ENCODE measurements at regions not wholly inside any gene's neighbourhood (a gene's known extent, or its start where the extent isn't known, plus 50 kb on each side); places are given as distances from the start of the nearest gene placed in this dataset.
"Not testable (repeated sequence)": the region's sequence is repeated elsewhere in the genome, so short reads cannot be mapped to it uniquely, and the experiment has no call there.

GRCh38 chr20:51945177-51945576 is 142.9 kb upstream of the SALL4 start:
- Histone ChIP-seq H3K4me1 (ENCODE audit: control insufficient read depth, insufficient read depth, low read length) (no peaks in the 10 kb centered on the region), H3K9me3 (ENCODE audit: control insufficient read depth, low read length) (no peaks in the 10 kb centered on the region), H3K4me3 (ENCODE audit: low read length) (no peak overlapping the region), H3K27me3 (ENCODE audit: control insufficient read depth, insufficient read depth, low read length) (no peaks in the 10 kb centered on the region), H3K9ac (ENCODE audit: low read length) (no peak overlapping the region), H3K36me3 (ENCODE audit: control insufficient read depth, insufficient read depth, low read length) (no peaks in the 10 kb centered on the region)

DNA sequence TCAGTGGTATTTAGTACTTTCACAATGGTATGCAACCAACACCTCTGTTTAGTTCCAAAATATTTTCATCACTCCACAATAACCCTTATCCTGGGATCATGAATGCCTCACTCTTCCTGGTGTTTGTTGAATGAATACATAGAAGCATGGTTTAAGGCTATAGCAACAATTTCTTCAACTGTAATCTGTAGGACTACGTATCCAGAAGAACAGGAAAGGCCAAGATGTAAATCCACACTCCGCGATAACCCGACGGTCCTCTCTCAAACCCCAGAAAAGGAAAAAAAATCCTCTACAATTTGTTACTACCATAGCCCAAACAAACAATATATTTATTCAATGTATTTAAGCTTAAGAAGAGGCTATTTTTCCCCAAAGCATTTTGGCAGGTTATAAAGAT is 141.4 kb upstream of the SALL4 start:
- no peak overlapping the region for H3K4me3 ChIP-seq (ENCODE audit: low read length)
- no peaks in the 10 kb centered on the region for H3K27me3 ChIP-seq (ENCODE audit: control insufficient read depth, insufficient read depth, low read length)
- H3K9ac ChIP-seq (ENCODE audit: low read length), result no peak overlapping the region
- no peaks in the 10 kb centered on the region for H3K4me1 ChIP-seq (ENCODE audit: control insufficient read depth, insufficient read depth, low read length)
- no peaks in the 10 kb centered on the region for H3K36me3 ChIP-seq (ENCODE audit: control insufficient read depth, insufficient read depth, low read length)
- no peaks in the 10 kb centered on the region for H3K9me3 ChIP-seq (ENCODE audit: control insufficient read depth, low read length)

GRCh38 chr20:51943326-51943725 is 141.0 kb upstream of the SALL4 start:
- H3K9ac ChIP-seq (ENCODE audit: low read length); H3K36me3 ChIP-seq (ENCODE audit: control insufficient read depth, insufficient read depth, low read length); H3K9me3 ChIP-seq (ENCODE audit: control insufficient read depth, low read length); H3K4me1 ChIP-seq (ENCODE audit: control insufficient read depth, insufficient read depth, low read length); H3K27me3 ChIP-seq (ENCODE audit: control insufficient read depth, insufficient read depth, low read length); H3K4me3 ChIP-seq (ENCODE audit: low read length): not testable (repeated sequence)

DNA sequence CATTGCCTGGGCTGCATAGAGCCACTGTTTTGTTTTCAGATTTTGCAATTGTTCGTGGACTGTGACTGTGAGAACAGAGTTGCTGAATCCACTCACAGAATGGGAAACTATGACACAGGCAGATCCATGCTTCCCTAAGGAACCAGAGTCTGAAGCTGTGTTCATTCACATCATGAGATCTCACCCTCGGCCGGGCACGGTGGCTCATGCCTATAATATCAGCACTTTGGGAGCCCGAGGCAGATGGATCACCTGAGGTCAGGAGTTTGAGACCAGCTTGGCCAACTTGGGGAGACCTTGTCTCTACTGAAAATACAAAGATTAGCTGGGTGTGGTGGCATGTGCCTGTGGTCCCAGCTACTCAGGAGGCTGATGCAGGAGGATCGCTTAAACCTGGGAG is 139.2 kb upstream of the SALL4 start:
- H3K36me3 ChIP-seq (ENCODE audit: control insufficient read depth, insufficient read depth, low read length), result no peaks in the 10 kb centered on the region
- H3K4me1 ChIP-seq (ENCODE audit: control insufficient read depth, insufficient read depth, low read length), result no peaks in the 10 kb centered on the region
- no peak overlapping the region for H3K4me3 ChIP-seq (ENCODE audit: low read length)
- H3K9me3 ChIP-seq (ENCODE audit: control insufficient read depth, low read length), result no peaks in the 10 kb centered on the region
- H3K9ac ChIP-seq (ENCODE audit: low read length), result no peak overlapping the region
- no peaks in the 10 kb centered on the region for H3K27me3 ChIP-seq (ENCODE audit: control insufficient read depth, insufficient read depth, low read length)

DNA sequence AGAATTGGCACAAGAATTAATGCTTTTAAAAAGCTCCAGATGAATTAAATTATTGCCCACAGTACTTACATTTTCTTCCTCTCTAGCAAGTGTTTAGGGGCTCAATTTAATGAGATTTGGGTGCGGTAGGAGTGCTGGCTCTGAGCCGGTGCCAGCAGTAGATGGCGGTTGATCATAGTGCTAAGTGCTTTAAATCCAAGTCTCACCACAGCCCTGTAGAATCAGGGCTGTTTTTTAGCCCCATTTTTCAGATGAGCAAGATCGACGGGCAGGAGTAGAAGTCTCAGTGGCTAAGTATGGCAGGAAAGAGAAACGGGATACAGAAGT is 136.9 kb upstream of the SALL4 start:
- no peaks in the 10 kb centered on the region for H3K36me3 ChIP-seq (ENCODE audit: control insufficient read depth, insufficient read depth, low read length)

GRCh38 chr20:51938559-51939258 is 136.4 kb upstream of the SALL4 start:
- H3K27me3 ChIP-seq (ENCODE audit: control insufficient read depth, insufficient read depth, low read length), result no peaks in the 10 kb centered on the region
- H3K9ac ChIP-seq (ENCODE audit: low read length), result no peak overlapping the region
- H3K9me3 ChIP-seq (ENCODE audit: control insufficient read depth, low read length), result no peaks in the 10 kb centered on the region
- H3K4me3 ChIP-seq (ENCODE audit: low read length), result no peak overlapping the region
- no peaks in the 10 kb centered on the region for H3K4me1 ChIP-seq (ENCODE audit: control insufficient read depth, insufficient read depth, low read length)
- H3K36me3 ChIP-seq (ENCODE audit: control insufficient read depth, insufficient read depth, low read length), result no peaks in the 10 kb centered on the region

More for the DNA sequence above, 136.9 kb upstream of the SALL4 start:
- no peak overlapping the region for H3K4me3 ChIP-seq (ENCODE audit: low read length)
- H3K4me1 ChIP-seq (ENCODE audit: control insufficient read depth, insufficient read depth, low read length), result no peaks in the 10 kb centered on the region
- no peaks in the 10 kb centered on the region for H3K27me3 ChIP-seq (ENCODE audit: control insufficient read depth, insufficient read depth, low read length)
- H3K9me3 ChIP-seq (ENCODE audit: control insufficient read depth, low read length), result no peaks in the 10 kb centered on the region
- H3K9ac ChIP-seq (ENCODE audit: low read length), result no peak overlapping the region

DNA sequence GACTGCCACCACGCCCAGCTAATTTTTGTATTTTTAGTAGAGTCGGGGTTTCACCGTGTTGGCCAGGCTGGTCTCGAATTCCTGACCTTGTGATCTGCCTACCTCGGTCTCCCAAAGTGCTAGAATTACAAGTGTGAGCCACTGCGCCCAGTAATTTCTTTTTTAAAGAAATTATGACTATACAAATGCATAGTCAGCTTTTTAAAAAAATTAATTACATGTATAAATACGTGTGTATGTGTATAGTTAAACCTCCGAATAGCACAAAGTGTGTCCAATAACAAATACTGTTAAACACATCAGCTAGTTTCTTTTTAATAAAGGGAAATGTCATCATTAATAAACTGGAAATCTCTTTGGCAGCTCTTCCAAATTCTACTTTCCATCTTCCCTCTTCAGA is 135.5 kb upstream of the SALL4 start:
- no peak overlapping the region for H3K4me3 ChIP-seq (ENCODE audit: low read length)
- no peaks in the 10 kb centered on the region for H3K36me3 ChIP-seq (ENCODE audit: control insufficient read depth, insufficient read depth, low read length)
- H3K9me3 ChIP-seq (ENCODE audit: control insufficient read depth, low read length), result no peaks in the 10 kb centered on the region

DNA sequence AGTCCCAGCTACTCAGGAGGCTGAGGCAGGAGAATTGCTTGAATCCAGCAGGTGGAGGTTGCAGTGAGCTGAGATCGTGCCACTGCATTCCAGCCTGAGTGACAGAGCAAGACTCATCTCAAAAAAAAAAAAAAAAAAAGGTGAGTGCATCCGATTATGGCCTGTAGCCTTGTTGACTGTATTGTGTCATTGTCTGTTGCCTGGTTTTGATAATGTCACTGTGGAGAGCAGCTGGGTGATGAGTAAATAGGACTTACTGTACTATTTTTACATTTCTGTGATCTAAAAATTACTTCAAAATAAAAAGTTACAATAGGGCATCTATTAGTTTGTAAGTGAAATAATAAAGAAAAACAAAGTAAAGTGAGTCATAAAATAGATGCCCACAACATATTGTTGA is 134.1 kb upstream of the SALL4 start:
- no peak overlapping the region for H3K4me3 ChIP-seq (ENCODE audit: low read length)
- no peak overlapping the region for H3K9ac ChIP-seq (ENCODE audit: low read length)
- H3K4me1 ChIP-seq (ENCODE audit: control insufficient read depth, insufficient read depth, low read length), result no peaks in the 10 kb centered on the region
- no peaks in the 10 kb centered on the region for H3K27me3 ChIP-seq (ENCODE audit: control insufficient read depth, insufficient read depth, low read length)
- H3K36me3 ChIP-seq (ENCODE audit: control insufficient read depth, insufficient read depth, low read length), result no peaks in the 10 kb centered on the region
- H3K9me3 ChIP-seq (ENCODE audit: control insufficient read depth, low read length), result no peaks in the 10 kb centered on the region

More for the DNA sequence above, 135.5 kb upstream of the SALL4 start:
- H3K9ac ChIP-seq (ENCODE audit: low read length), result no peak overlapping the region
- H3K27me3 ChIP-seq (ENCODE audit: control insufficient read depth, insufficient read depth, low read length), result no peaks in the 10 kb centered on the region
- no peaks in the 10 kb centered on the region for H3K4me1 ChIP-seq (ENCODE audit: control insufficient read depth, insufficient read depth, low read length)

DNA sequence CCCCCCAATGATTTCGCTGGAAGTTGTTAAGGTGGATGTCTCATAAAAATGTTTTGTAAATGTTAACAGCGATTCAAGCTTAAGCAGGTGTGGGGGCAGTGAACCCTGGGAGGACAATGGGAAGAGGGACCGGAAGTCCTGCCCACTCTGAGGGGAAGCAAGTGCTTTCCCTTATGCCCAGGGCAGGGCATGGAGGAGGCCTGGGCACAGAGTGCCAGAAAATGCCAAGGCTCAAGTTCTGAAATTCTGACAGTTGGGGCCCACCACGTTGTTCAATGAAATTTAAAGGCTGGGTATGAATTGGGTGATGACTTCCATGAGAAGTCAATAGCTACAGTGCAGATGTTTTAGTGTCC is 132.7 kb upstream of the SALL4 start:
- Histone ChIP-seq H3K9ac (ENCODE audit: low read length) (no peak overlapping the region), H3K27me3 (ENCODE audit: control insufficient read depth, insufficient read depth, low read length) (no peaks in the 10 kb centered on the region), H3K9me3 (ENCODE audit: control insufficient read depth, low read length) (no peaks in the 10 kb centered on the region), H3K4me1 (ENCODE audit: control insufficient read depth, insufficient read depth, low read length) (no peaks in the 10 kb centered on the region), H3K36me3 (ENCODE audit: control insufficient read depth, insufficient read depth, low read length) (no peaks in the 10 kb centered on the region), H3K4me3 (ENCODE audit: low read length) (no peak overlapping the region)

GRCh38 chr20:51934301-51935002 is 132.1 kb upstream of the SALL4 start:
- no peaks in the 10 kb centered on the region for H3K9me3 ChIP-seq (ENCODE audit: control insufficient read depth, low read length)
- no peak overlapping the region for H3K9ac ChIP-seq (ENCODE audit: low read length)
- H3K4me3 ChIP-seq (ENCODE audit: low read length), result no peak overlapping the region
- H3K4me1 ChIP-seq (ENCODE audit: control insufficient read depth, insufficient read depth, low read length), result no peaks in the 10 kb centered on the region
- no peaks in the 10 kb centered on the region for H3K36me3 ChIP-seq (ENCODE audit: control insufficient read depth, insufficient read depth, low read length)
- H3K27me3 ChIP-seq (ENCODE audit: control insufficient read depth, insufficient read depth, low read length), result no peaks in the 10 kb centered on the region

DNA sequence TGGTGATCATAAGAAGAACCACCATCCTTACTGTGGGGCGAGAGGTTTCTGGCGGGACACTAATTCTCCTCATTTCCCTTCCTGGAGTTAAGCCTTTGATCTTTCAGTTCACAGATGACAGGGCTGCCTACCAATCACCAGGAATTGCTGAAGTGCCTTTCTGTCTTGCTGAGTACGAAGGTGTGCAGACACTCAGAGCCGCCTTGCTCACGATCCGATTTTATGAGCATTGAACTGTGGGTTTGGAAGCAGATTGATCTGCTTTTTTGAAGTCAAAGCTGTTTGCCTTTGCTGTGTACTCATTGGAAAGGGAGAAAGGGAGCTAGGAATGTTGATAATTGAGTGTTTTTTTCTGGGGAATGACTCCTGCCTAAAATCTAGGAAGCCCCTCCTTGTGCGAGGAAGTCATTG is 129.1 kb upstream of the SALL4 start:
- Histone ChIP-seq H3K9me3 (ENCODE audit: control insufficient read depth, low read length) (no peaks in the 10 kb centered on the region), H3K9ac (ENCODE audit: low read length) (no peak overlapping the region), H3K36me3 (ENCODE audit: control insufficient read depth, insufficient read depth, low read length) (no peaks in the 10 kb centered on the region), H3K4me1 (ENCODE audit: control insufficient read depth, insufficient read depth, low read length) (no peaks in the 10 kb centered on the region), H3K4me3 (ENCODE audit: low read length) (no peak overlapping the region), H3K27me3 (ENCODE audit: control insufficient read depth, insufficient read depth, low read length) (no peaks in the 10 kb centered on the region)

DNA sequence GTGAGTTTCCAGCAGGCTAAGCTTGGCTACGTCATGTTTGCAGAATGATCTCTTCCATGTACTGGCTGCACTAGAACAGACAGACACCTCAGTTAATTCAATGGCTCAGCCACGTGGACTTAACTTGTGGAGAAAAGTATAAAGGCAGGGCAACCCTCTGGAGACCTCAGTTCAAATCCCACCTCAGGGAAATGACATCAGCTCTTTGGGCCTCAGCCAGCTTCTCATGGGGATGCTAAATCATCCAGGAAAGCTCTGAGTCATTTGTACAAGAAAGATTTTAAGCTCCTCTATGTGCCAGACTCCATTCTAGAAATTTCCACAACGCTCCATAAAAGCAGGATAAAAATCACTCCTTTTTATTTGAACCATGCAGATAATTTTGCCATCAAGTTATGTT is 128.5 kb upstream of the SALL4 start:
- Histone ChIP-seq H3K9me3 (ENCODE audit: control insufficient read depth, low read length) (no peaks in the 10 kb centered on the region), H3K9ac (ENCODE audit: low read length) (no peak overlapping the region)

GRCh38 chr20:51928931-51929330 is 126.6 kb upstream of the SALL4 start:
- no peaks in the 10 kb centered on the region for H3K9me3 ChIP-seq (ENCODE audit: control insufficient read depth, low read length)
- no peak overlapping the region for H3K4me3 ChIP-seq (ENCODE audit: low read length)
- no peak overlapping the region for H3K9ac ChIP-seq (ENCODE audit: low read length)
- no peaks in the 10 kb centered on the region for H3K4me1 ChIP-seq (ENCODE audit: control insufficient read depth, insufficient read depth, low read length)
- no peaks in the 10 kb centered on the region for H3K36me3 ChIP-seq (ENCODE audit: control insufficient read depth, insufficient read depth, low read length)
- H3K27me3 ChIP-seq (ENCODE audit: control insufficient read depth, insufficient read depth, low read length), result no peaks in the 10 kb centered on the region

More for the DNA sequence above, 128.5 kb upstream of the SALL4 start:
- H3K27me3 ChIP-seq (ENCODE audit: control insufficient read depth, insufficient read depth, low read length), result no peaks in the 10 kb centered on the region
- H3K4me1 ChIP-seq (ENCODE audit: control insufficient read depth, insufficient read depth, low read length), result no peaks in the 10 kb centered on the region
- H3K4me3 ChIP-seq (ENCODE audit: low read length), result no peak overlapping the region
- H3K36me3 ChIP-seq (ENCODE audit: control insufficient read depth, insufficient read depth, low read length), result no peaks in the 10 kb centered on the region

Data from mucosa of stomach (tissue), 1 donor.